ENCODE measurements at regions not wholly inside any gene's neighbourhood (a gene's known extent, or its start where the extent isn't known, plus 50 kb on each side); places are given as distances from the start of the nearest gene placed in this dataset.

DNA sequence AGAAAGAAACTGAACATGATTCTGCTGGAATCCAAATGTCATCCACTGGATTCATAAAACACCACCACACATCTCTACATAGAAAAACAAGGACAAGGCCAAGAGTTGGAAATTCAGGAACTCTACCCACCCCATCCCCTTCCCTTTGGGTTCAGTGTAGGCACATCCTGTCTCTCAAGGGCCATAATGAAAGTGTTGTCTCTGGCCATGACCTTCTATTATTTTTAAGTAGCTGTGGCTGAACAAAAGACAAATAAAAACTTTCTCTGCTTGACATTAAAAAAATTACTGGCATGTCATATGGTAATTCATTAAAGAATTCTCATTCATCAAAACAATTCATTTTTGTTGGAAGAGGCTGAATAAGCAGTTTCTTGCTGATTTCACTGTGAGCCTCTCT lies 54.9 kb upstream of the ZBTB18 start:
- H4K91ac ChIP-seq (replicated peaks; ENCODE audit: insufficient read length, low read length) = no peak overlapping the region

More for the DNA sequence above, 54.9 kb upstream of the ZBTB18 start:
- Histone ChIP-seq H2BK15ac (ENCODE audit: low read length) (no peak overlapping the region), H2BK5ac (ENCODE audit: low read depth, low read length) (no peak overlapping the region), H3K4ac (replicated peaks; ENCODE audit: insufficient read length, low read depth, low read length) (no peak overlapping the region), H2AFZ (ENCODE audit: low read length) (no peak overlapping the region), H3K9ac (replicated peaks in 1 of 4; ENCODE audit: extremely low read depth in 1 of 4, low read depth in 3 of 4, low read length in 3 of 4) (no peak overlapping the region), H2BK120ac (replicated peaks; ENCODE audit: low read depth, low read length) (no peak overlapping the region), H2AK5ac (ENCODE audit: low read depth, low read length) (no peak overlapping the region), H3K23me2 (ENCODE audit: low read depth, low read length) (peaks cover 3% of the 10 kb centered on the region; the same call in 1 of the 2 replicates), H3K9me3 (ENCODE audit: insufficient read depth in 2 of 2, low read depth in 1 of 2, low read length in 1 of 2) (0 out of 4 replicates have a peak, but pooled peaks cover 0 to 4% of the 10 kb centered on the region in 2 experiments), H4K20me1 (replicated peaks in 1 of 2; ENCODE audit: control insufficient read depth in 1 of 2, insufficient read depth in 2 of 2, low read length in 2 of 2) (peaks cover 0 to 3% of the 10 kb centered on the region in 2 experiments), H3K4me2 (ENCODE audit: insufficient read depth in 1 of 2, low read depth in 2 of 2, low read length in 2 of 2) (no peak overlapping the region), H3K18ac (ENCODE audit: extremely low read depth, low read length) (no peak overlapping the region), H3K27me3 (replicated peaks in 1 of 4; ENCODE audit: control insufficient read depth in 3 of 4, extremely low read depth in 1 of 4, insufficient read depth in 3 of 4, low read length in 3 of 4) (no peaks in the 10 kb centered on the region), H3K4me3 (ENCODE audit: extremely low read depth in 1 of 4, insufficient read depth in 2 of 4, low read depth in 3 of 4, low read length in 4 of 4) (no peak overlapping the region), H4K5ac (ENCODE audit: insufficient read length, low read depth, low read length) (no peak overlapping the region), H3K14ac (ENCODE audit: insufficient read length) (no peak overlapping the region), H4K8ac (ENCODE audit: extremely low read depth, insufficient read depth, low read length) (no peak overlapping the region), H3K56ac (replicated peaks; ENCODE audit: insufficient read length, low read depth, low read length) (no peak overlapping the region), H3K27ac (ENCODE audit: low read depth, low read length) (no peak overlapping the region), H2BK12ac (ENCODE audit: low read depth, low read length) (no peak overlapping the region), H3K36me3 (ENCODE audit: control insufficient read depth in 2 of 4, insufficient read depth in 4 of 4, low read length in 3 of 4) (no peaks in the 10 kb centered on the region), H3K4me1 (replicated peaks in 1 of 4; ENCODE audit: control insufficient read depth in 3 of 4, insufficient read depth in 4 of 4, low read length in 3 of 4) (peaks cover 0 to 3% (median 0%) of the 10 kb centered on the region in 4 experiments; a peak in 1 of 7 replicates), H3K79me2 (ENCODE audit: control insufficient read depth in 1 of 2, insufficient read depth in 2 of 2, low read length in 2 of 2) (peaks cover 0 to 5% of the 10 kb centered on the region in 2 experiments; a peak in 1 of 4 replicates), H3K23ac (ENCODE audit: insufficient read length) (no peak overlapping the region), H3K79me1 (ENCODE audit: low read depth, low read length) (no peaks in the 10 kb centered on the region), H2BK20ac (ENCODE audit: low read length) (no peak overlapping the region)
- TF ChIP-seq MAFK (IDR thresholded peaks at IDR 0.05; ENCODE audit: low read depth, low read length) (no peak), CHD2 (IDR thresholded peaks at IDR 0.05; ENCODE audit: low read length) (no peak), TAF7 (optimal IDR thresholded peaks at IDR 0.05; ENCODE audit: borderline replicate concordance, low read depth, low read length) (no peak), CEBPB (IDR thresholded peaks at IDR 0.05; ENCODE audit: low read depth, low read length) (no peak), SIN3A (conservative IDR thresholded peaks at IDR 0.05 in 1 of 2, IDR thresholded peaks at IDR 0.05 in 1 of 2; ENCODE audit: low read depth in 1 of 2, low read length in 2 of 2) (no peak), BRCA1 (IDR thresholded peaks at IDR 0.05; ENCODE audit: low read depth, low read length) (no peak)
- TF ChIP-seq, protein P1, sequence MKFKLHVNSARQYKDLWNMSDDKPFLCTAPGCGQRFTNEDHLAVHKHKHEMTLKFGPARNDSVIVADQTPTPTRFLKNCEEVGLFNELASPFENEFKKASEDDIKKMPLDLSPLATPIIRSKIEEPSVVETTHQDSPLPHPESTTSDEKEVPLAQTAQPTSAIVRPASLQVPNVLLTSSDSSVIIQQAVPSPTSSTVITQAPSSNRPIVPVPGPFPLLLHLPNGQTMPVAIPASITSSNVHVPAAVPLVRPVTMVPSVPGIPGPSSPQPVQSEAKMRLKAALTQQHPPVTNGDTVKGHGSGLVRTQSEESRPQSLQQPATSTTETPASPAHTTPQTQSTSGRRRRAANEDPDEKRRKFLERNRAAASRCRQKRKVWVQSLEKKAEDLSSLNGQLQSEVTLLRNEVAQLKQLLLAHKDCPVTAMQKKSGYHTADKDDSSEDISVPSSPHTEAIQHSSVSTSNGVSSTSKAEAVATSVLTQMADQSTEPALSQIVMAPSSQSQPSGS (IDR thresholded peaks at IDR 0.05; ENCODE audit: low read length) = no peak
- DNase-seq (ENCODE audit: low read depth in 1 of 2, low spot score in 2 of 2) = no peak
- CTCF ChIA-PET (ENCODE audit: partially characterized antibody) = no interaction called here
- POLR2A ChIA-PET (ENCODE audit: partially characterized antibody) = no interaction called here
- FAIRE-seq = no peak

Measured in H1 (cell line).